Neuronal stem cell (in vitro differentiated cells): ENCODE measurements at regions not wholly inside any gene's neighbourhood (a gene's known extent, or its start where the extent isn't known, plus 50 kb on each side); places are given as distances from the start of the nearest gene placed in this dataset.

Source experiments
- DNase-seq: peaks from one replicate; pipeline ENCODE4 v3.0.0-alpha.2; 2013; ENCODE audit warnings: low spot score
- H2AFZ ChIP-seq: one replicate; pipeline ENCODE4 v1.6.1; 2013; ENCODE audit warnings: mild to moderate bottlenecking, low read length, inconsistent platforms
- H2AK5ac ChIP-seq: 2 replicates; pipeline ENCODE4 v1.6.1; 2013; ENCODE audit warnings: low read depth, mild to moderate bottlenecking, inconsistent platforms, low read length, moderate library complexity, mixed read lengths
- H2BK120ac ChIP-seq: 2 replicates; pipeline ENCODE4 v1.6.1; 2013; ENCODE audit warnings: low read depth, mild to moderate bottlenecking, inconsistent platforms, low read length, moderate library complexity, mixed read lengths
- H2BK12ac ChIP-seq: one replicate; pipeline ENCODE4 v1.6.1; 2013; ENCODE audit warnings: low read length, inconsistent platforms
- H2BK15ac ChIP-seq: 2 replicates; pipeline ENCODE4 v1.6.1; 2013; ENCODE audit warnings: mild to moderate bottlenecking, low read length, inconsistent platforms, mixed read lengths
- H2BK5ac ChIP-seq: one replicate; pipeline ENCODE4 v1.6.1; 2013; ENCODE audit warnings: inconsistent platforms, mild to moderate bottlenecking, low read length, moderate library complexity
- H3K14ac ChIP-seq: one replicate; pipeline ENCODE4 v1.6.1; 2013; ENCODE audit warnings: low read length, inconsistent platforms
- H3K18ac ChIP-seq: 2 replicates; pipeline ENCODE4 v1.6.1; 2013; ENCODE audit warnings: low read length, inconsistent platforms
- H3K23ac ChIP-seq: 2 replicates; pipeline ENCODE4 v1.6.1; 2013; ENCODE audit warnings: low read depth, mild to moderate bottlenecking, mixed read lengths, low read length, inconsistent platforms; ENCODE audit not compliant: poor library complexity
- H3K27ac ChIP-seq: replicated peaks from 3 replicates; pipeline ENCODE4 v1.5.1; 2013; ENCODE audit warnings: low read length, inconsistent platforms
- H3K27me3 ChIP-seq, 3 experiments: 2 replicates each; pipeline ENCODE4 v1.6.1; 2013; ENCODE audit warnings: low read length in 3 of 3, mild to moderate bottlenecking in 2 of 3, inconsistent platforms in 1 of 3, low read depth in 1 of 3, mixed read lengths in 1 of 3, moderate library complexity in 1 of 3; ENCODE audit not compliant: control insufficient read depth in 3 of 3, insufficient read depth in 3 of 3
- H3K36me3 ChIP-seq, 2 donors: replicated peaks in 1 of 2; 2 replicates each; pipeline ENCODE4 v1.6.1; 2013; ENCODE audit warnings: low read length in 2 of 2; ENCODE audit not compliant: control insufficient read depth in 2 of 2, insufficient read depth in 2 of 2
- H3K4ac ChIP-seq: 2 replicates; pipeline ENCODE4 v1.6.1; 2013; ENCODE audit warnings: inconsistent platforms, mild to moderate bottlenecking, low read length, moderate library complexity
- H3K4me1 ChIP-seq, 2 donors: 1 replicate in 1 of 2; 2 replicates in 1 of 2; pipeline ENCODE4 v1.6.1; 2013; ENCODE audit warnings: low read length in 2 of 2, low read depth in 1 of 2; ENCODE audit not compliant: control insufficient read depth in 2 of 2, insufficient read depth in 1 of 2
- H3K4me2 ChIP-seq: one replicate; pipeline ENCODE4 v1.6.1; 2013; ENCODE audit warnings: mild to moderate bottlenecking, low read length, inconsistent platforms; ENCODE audit not compliant: insufficient read depth, poor library complexity, severe bottlenecking
- H3K4me3 ChIP-seq, 2 donors: 2 replicates each; pipeline ENCODE4 v1.5.1; 2013; ENCODE audit warnings: low read length in 2 of 2, mild to moderate bottlenecking in 2 of 2, inconsistent platforms in 1 of 2, moderate library complexity in 1 of 2
- H3K79me1 ChIP-seq: one replicate; pipeline ENCODE4 v1.6.1; 2013; ENCODE audit warnings: low read depth, mild to moderate bottlenecking, inconsistent platforms, low read length, moderate library complexity
- H3K9ac ChIP-seq: one replicate; pipeline ENCODE4 v1.6.1; 2013; ENCODE audit warnings: mild to moderate bottlenecking, low read depth, low read length, inconsistent platforms; ENCODE audit not compliant: poor library complexity
- H3K9me3 ChIP-seq, 2 donors: replicated peaks in 1 of 2; 2 replicates each; pipeline versions ENCODE3 to v1.6.1; 2013; ENCODE audit warnings: low read length in 2 of 2, mild to moderate bottlenecking in 2 of 2, inconsistent platforms in 1 of 2, low read depth in 1 of 2, mixed read lengths in 1 of 2, moderate library complexity in 1 of 2; ENCODE audit not compliant: control insufficient read depth in 2 of 2, insufficient read depth in 1 of 2
- H4K8ac ChIP-seq: one replicate; pipeline ENCODE4 v1.6.1; 2013; ENCODE audit warnings: low read depth, mild to moderate bottlenecking, inconsistent platforms, low read length, moderate library complexity
- H4K91ac ChIP-seq: one replicate; pipeline ENCODE4 v1.6.1; 2013; ENCODE audit warnings: low read length, low read depth, mild to moderate bottlenecking, inconsistent platforms; ENCODE audit not compliant: poor library complexity
- WGBS, 2 donors: extraction: QIAGEN DNeasy Blood & Tissue Kit; methylation state at CpG; one replicate each; pipeline ENCODE4 v1.1.7; 2013; ENCODE audit warnings: missing lambda C conversion rate in 2 of 2, mixed read lengths in 1 of 2; ENCODE audit not compliant: insufficient read length in 2 of 2, insufficient replicate concordance in 1 of 2; ENCODE audit errors: extremely low coverage in 2 of 2; 5-methylcytosine and 5-hydroxymethylcytosine counted together

- no peak overlapping the region for H3K4me2 ChIP-seq
- H3K18ac ChIP-seq: no peak overlapping the region
- no peak overlapping the region for H2AK5ac ChIP-seq
- H3K4me1 ChIP-seq: peaks cover 6 to 8% of the 10 kb centered on the region in 2 donors
- no peak overlapping the region for H2BK12ac ChIP-seq
- H3K27ac ChIP-seq: no peak overlapping the region
- H4K91ac ChIP-seq: no peak overlapping the region
- H2BK15ac ChIP-seq: no peak overlapping the region
- no peaks in the 10 kb centered on the region for H3K9me3 ChIP-seq
- H3K14ac ChIP-seq: no peak overlapping the region
- H2AFZ ChIP-seq: no peak overlapping the region
- H2BK120ac ChIP-seq: no peak overlapping the region
- H3K9ac ChIP-seq: no peak overlapping the region
- no peaks in the 10 kb centered on the region for H3K36me3 ChIP-seq
- H3K27me3 ChIP-seq: no peaks in the 10 kb centered on the region
- no peak overlapping the region for H3K4me3 ChIP-seq
- no peak overlapping the region for H3K4ac ChIP-seq
- H3K79me1 ChIP-seq: no peaks in the 10 kb centered on the region
- H3K23ac ChIP-seq: no peak overlapping the region
- H4K8ac ChIP-seq: no peak overlapping the region
- no peak overlapping the region for H2BK5ac ChIP-seq
- WGBS, 2 donors: no CpG with 5 or more reads among the region's 2 CpGs
- DNase-seq: no peak
Observed at GRCh38 chr2:3122525-3122924, 255.1 kb downstream of the EIPR1 start.

GRCh38 chr2:3121601-3122000 lies 256.0 kb downstream of the EIPR1 start:
- DNase-seq: no peak
- Histone ChIP-seq H2BK5ac (no peak overlapping the region), H3K18ac (no peak overlapping the region), H3K27me3 (no peaks in the 10 kb centered on the region), H3K9me3 (no peaks in the 10 kb centered on the region), H2BK15ac (no peak overlapping the region), H2AK5ac (no peak overlapping the region), H3K9ac (no peak overlapping the region), H3K36me3 (no peaks in the 10 kb centered on the region), H4K91ac (no peak overlapping the region), H3K14ac (no peak overlapping the region), H3K4ac (no peak overlapping the region), H4K8ac (no peak overlapping the region), H3K79me1 (no peaks in the 10 kb centered on the region), H3K23ac (no peak overlapping the region), H3K4me1 (peaks cover 6 to 7% of the 10 kb centered on the region in 2 donors), H2BK120ac (no peak overlapping the region), H2AFZ (no peak overlapping the region), H3K4me3 (no peak overlapping the region), H2BK12ac (no peak overlapping the region), H3K4me2 (no peak overlapping the region), H3K27ac (no peak overlapping the region)
- WGBS, 2 donors: no CpG with 5 or more reads among the region's 2 CpGs

DNA sequence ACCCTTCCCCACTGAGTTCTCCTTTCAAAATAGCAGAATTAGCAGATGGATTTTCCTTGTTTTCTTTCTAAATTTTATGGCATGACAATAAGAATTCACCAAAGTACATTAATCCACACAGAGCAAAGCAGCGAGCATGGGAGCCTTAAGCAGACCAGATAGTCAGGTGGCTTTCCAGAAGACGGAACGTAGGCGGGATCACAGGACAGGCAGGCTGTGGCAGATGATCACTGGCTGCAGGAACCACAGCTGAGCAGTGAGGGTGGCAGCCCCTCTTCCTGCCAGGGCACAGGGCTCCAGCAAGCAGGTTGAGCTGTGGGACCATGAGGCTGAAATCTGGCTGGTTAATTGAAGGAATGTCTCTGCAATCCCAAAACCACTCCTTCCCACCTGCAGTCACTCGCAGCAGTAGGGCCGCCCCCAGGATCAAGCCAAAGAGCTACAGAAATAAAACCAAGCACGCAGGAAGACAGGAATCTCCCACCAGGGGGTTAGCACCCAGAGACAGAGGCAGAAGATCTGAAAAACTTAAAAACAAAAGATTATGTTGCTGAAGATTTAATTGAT lies 259.9 kb downstream of the EIPR1 start:
- H3K14ac ChIP-seq: no peak overlapping the region
- peak overlapping the region; percentile 64 for H2AFZ ChIP-seq
- H3K79me1 ChIP-seq: no peaks in the 10 kb centered on the region
- no peak overlapping the region for H4K91ac ChIP-seq
- H3K36me3 ChIP-seq: no peaks in the 10 kb centered on the region
- no peak overlapping the region for H3K4me2 ChIP-seq
- H3K4ac ChIP-seq: no peak overlapping the region
- H2BK120ac ChIP-seq: no peak overlapping the region
- H2BK15ac ChIP-seq: no peak overlapping the region
- no peak overlapping the region for H4K8ac ChIP-seq
- H3K9ac ChIP-seq: no peak overlapping the region
- no peak overlapping the region for H3K4me3 ChIP-seq
- peaks cover 2 to 3% of the 10 kb centered on the region in 2 donors for H3K4me1 ChIP-seq
- H3K27ac ChIP-seq: no peak overlapping the region
- H3K9me3 ChIP-seq: no peaks in the 10 kb centered on the region
- no CpG with 5 or more reads among the region's 7 CpGs for WGBS, 2 donors
- H3K23ac ChIP-seq: no peak overlapping the region
- no peak overlapping the region for H2BK5ac ChIP-seq
- no peak overlapping the region for H2BK12ac ChIP-seq
- no peaks in the 10 kb centered on the region for H3K27me3 ChIP-seq
- no peak overlapping the region for H2AK5ac ChIP-seq
- no peak overlapping the region for H3K18ac ChIP-seq
- DNase-seq: no peak

DNA sequence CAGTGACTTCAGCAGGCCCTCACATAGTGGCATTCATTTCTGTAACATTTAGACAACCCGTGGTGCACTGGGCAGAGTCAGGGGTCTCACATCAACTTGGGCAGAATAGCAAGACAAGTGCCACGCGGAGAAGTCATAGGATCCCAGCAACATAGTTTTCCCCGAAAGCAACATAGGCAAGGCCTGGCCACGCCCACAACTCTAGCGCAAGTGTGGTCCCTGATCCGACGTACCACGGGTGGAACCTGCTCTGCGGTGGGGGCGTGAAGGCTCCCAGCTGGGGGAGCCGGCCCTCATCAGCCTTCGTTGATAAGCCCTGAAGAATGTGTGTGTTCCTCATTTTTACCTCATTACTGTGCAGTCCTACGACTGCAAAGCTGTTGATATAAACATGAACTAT lies 261.2 kb downstream of the EIPR1 start:
- WGBS, 2 donors: no CpG with 5 or more reads among the region's 14 CpGs
- no peak for DNase-seq
- peaks cover 2 to 3% of the 10 kb centered on the region in 2 donors for H3K4me1 ChIP-seq

More for the DNA sequence above, 261.2 kb downstream of the EIPR1 start:
- no peak overlapping the region for H4K8ac ChIP-seq
- peak overlapping the region; percentile 45 for H3K23ac ChIP-seq
- H3K4me3 ChIP-seq: no peak overlapping the region
- no peaks in the 10 kb centered on the region for H3K27me3 ChIP-seq
- H3K18ac ChIP-seq: no peak overlapping the region
- no peaks in the 10 kb centered on the region for H3K36me3 ChIP-seq
- no peak overlapping the region for H3K9ac ChIP-seq
- no peak overlapping the region for H3K27ac ChIP-seq
- H4K91ac ChIP-seq: no peak overlapping the region
- no peak overlapping the region for H3K4ac ChIP-seq
- no peak overlapping the region for H3K4me2 ChIP-seq
- no peak overlapping the region for H2BK5ac ChIP-seq
- H3K79me1 ChIP-seq: no peaks in the 10 kb centered on the region
- no peak overlapping the region for H3K14ac ChIP-seq
- no peak overlapping the region for H2AK5ac ChIP-seq
- no peak overlapping the region for H2BK120ac ChIP-seq
- no peak overlapping the region for H2AFZ ChIP-seq
- no peaks in the 10 kb centered on the region for H3K9me3 ChIP-seq
- H2BK12ac ChIP-seq: no peak overlapping the region
- H2BK15ac ChIP-seq: no peak overlapping the region
